ENCODE measurements at regions not wholly inside any gene's neighbourhood (a gene's known extent, or its start where the extent isn't known, plus 50 kb on each side); places are given as distances from the start of the nearest gene placed in this dataset.

- TF ChIP-seq CTCF (IDR thresholded peaks at IDR 0.05), result no peak
- TF ChIP-seq POLR2A (IDR thresholded peaks at IDR 0.05), result no peak
- no peak for TF ChIP-seq EP300 (IDR thresholded peaks at IDR 0.05)
These were observed 281.1 kb downstream of the SLC4A3 start for GRCh38 chr2:219908538-219908937.
